ENCODE measurements at regions not wholly inside any gene's neighbourhood (a gene's known extent, or its start where the extent isn't known, plus 50 kb on each side); places are given as distances from the start of the nearest gene placed in this dataset.

- no peak for TF ChIP-seq POLR2A (IDR thresholded peaks at IDR 0.05)
- TF ChIP-seq, protein P1, sequence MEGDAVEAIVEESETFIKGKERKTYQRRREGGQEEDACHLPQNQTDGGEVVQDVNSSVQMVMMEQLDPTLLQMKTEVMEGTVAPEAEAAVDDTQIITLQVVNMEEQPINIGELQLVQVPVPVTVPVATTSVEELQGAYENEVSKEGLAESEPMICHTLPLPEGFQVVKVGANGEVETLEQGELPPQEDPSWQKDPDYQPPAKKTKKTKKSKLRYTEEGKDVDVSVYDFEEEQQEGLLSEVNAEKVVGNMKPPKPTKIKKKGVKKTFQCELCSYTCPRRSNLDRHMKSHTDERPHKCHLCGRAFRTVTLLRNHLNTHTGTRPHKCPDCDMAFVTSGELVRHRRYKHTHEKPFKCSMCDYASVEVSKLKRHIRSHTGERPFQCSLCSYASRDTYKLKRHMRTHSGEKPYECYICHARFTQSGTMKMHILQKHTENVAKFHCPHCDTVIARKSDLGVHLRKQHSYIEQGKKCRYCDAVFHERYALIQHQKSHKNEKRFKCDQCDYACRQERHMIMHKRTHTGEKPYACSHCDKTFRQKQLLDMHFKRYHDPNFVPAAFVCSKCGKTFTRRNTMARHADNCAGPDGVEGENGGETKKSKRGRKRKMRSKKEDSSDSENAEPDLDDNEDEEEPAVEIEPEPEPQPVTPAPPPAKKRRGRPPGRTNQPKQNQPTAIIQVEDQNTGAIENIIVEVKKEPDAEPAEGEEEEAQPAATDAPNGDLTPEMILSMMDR (IDR thresholded peaks at IDR 0.05), result no peak
Measured at GRCh38 chr17:79202480-79202879, 127.9 kb downstream of the ENGASE start.

All from prostate gland (tissue), 2 donors.